SHP77 (cell line): ENCODE measurements at regions not wholly inside any gene's neighbourhood (a gene's known extent, or its start where the extent isn't known, plus 50 kb on each side); places are given as distances from the start of the nearest gene placed in this dataset.
"Not testable (repeated sequence)": the region's sequence is repeated elsewhere in the genome, so short reads cannot be mapped to it uniquely, and the experiment has no call there.

Experiments
- DNase-seq, 2 experiments: peaks; one replicate each; lab custom pipeline; 2025; lab: John Stamatoyannopoulos, UW

- DNase-seq = no peak
Observed at GRCh38 chr4:83921124-83921523, 385.2 kb downstream of the GPAT3 start.

- DNase-seq = no peak
Observed at GRCh38 chr4:83920375-83920774, 384.5 kb downstream of the GPAT3 start.

GRCh38 chr4:83917572-83917971, 381.7 kb downstream of the GPAT3 start:
- no peak for DNase-seq

GRCh38 chr4:83910693-83911092, 374.8 kb downstream of the GPAT3 start:
- no peak for DNase-seq

- no peak for DNase-seq
Observed at GRCh38 chr4:83906561-83906960, 370.7 kb downstream of the GPAT3 start.

- DNase-seq = peak; percentile 23 to 42
Observed at GRCh38 chr4:83905952-83906351, 370.0 kb downstream of the GPAT3 start.

GRCh38 chr4:83903740-83904139, 367.8 kb downstream of the GPAT3 start:
- DNase-seq = not testable (repeated sequence)

- no peak for DNase-seq
Observed at GRCh38 chr4:83894831-83895230, 358.9 kb downstream of the GPAT3 start.

- no peak for DNase-seq
Observed at GRCh38 chr4:83890816-83891215, 354.9 kb downstream of the GPAT3 start.

GRCh38 chr4:83890231-83890630, 354.3 kb downstream of the GPAT3 start:
- no peak for DNase-seq

GRCh38 chr4:83889802-83890201, 353.9 kb downstream of the GPAT3 start:
- no peak for DNase-seq

GRCh38 chr4:83885256-83886182, 349.6 kb downstream of the GPAT3 start:
- DNase-seq = no peak

GRCh38 chr4:83876047-83876446, 340.1 kb downstream of the GPAT3 start:
- DNase-seq = no peak

- DNase-seq = no peak
Observed at GRCh38 chr4:83875437-83875836, 339.5 kb downstream of the GPAT3 start.

GRCh38 chr4:83873996-83874395, 338.1 kb downstream of the GPAT3 start:
- DNase-seq = no peak

GRCh38 chr4:83870328-83870950, 334.5 kb downstream of the GPAT3 start:
- DNase-seq = no peak

GRCh38 chr4:83866834-83867621, 331.1 kb downstream of the GPAT3 start:
- no peak for DNase-seq

GRCh38 chr4:83865417-83866150, 329.7 kb downstream of the GPAT3 start:
- no peak for DNase-seq

GRCh38 chr4:83864097-83864817, 328.3 kb downstream of the GPAT3 start:
- no peak for DNase-seq

- DNase-seq = no peak
Observed at GRCh38 chr4:83862471-83862870, 326.6 kb downstream of the GPAT3 start.

- DNase-seq = no peak
Observed at GRCh38 chr4:83860200-83860599, 324.3 kb downstream of the GPAT3 start.
